OCI-LY1 (cell line): ENCODE measurements at regions not wholly inside any gene's neighbourhood (a gene's known extent, or its start where the extent isn't known, plus 50 kb on each side); places are given as distances from the start of the nearest gene placed in this dataset.

Experiments used
- H2AFZ ChIP-seq: fragments of 200-600 bp; sonication (generic), shearing (Covaris generic); 2 replicates; pipeline ENCODE4 v1.6.0; 2014; ENCODE audit warnings: antibody characterized with exemption, mild to moderate bottlenecking, low read length
- H3F3A ChIP-seq: fragments of 200-600 bp; sonication (generic), shearing (Covaris generic); 2 replicates; pipeline ENCODE4 v1.6.0; 2014; ENCODE audit warnings: mild to moderate bottlenecking, antibody characterized with exemption, low read length, moderate library complexity; ENCODE audit not compliant: insufficient read depth
- H3K27ac ChIP-seq: fragments of 200-600 bp; sonication (generic); 2 replicates; pipeline ENCODE4 v1.5.1; 2014; ENCODE audit warnings: low read length, mixed run types, mild to moderate bottlenecking, low read depth; ENCODE audit not compliant: poor library complexity, severe bottlenecking
- H3K27me3 ChIP-seq: fragments of 200-600 bp; sonication (generic); 2 replicates; pipeline ENCODE4 v1.6.0; 2014; ENCODE audit warnings: antibody characterized with exemption, mild to moderate bottlenecking, low read length, moderate library complexity; ENCODE audit not compliant: insufficient read depth
- H3K36me3 ChIP-seq: fragments of 200-600 bp; sonication (generic); 2 replicates; pipeline ENCODE4 v1.6.1; 2014; ENCODE audit warnings: mild to moderate bottlenecking, antibody characterized with exemption, low read length, moderate library complexity, mixed read lengths; ENCODE audit not compliant: insufficient read depth
- H3K4me1 ChIP-seq: fragments of 200-600 bp; sonication (generic); 2 replicates; pipeline ENCODE4 v1.5.1; 2014; ENCODE audit warnings: mild to moderate bottlenecking, low read length, moderate library complexity; ENCODE audit not compliant: insufficient read depth, severe bottlenecking
- H3K4me2 ChIP-seq: fragments of 200-600 bp; sonication (generic), shearing (Covaris generic); 2 replicates; pipeline ENCODE4 v1.6.1; 2014; ENCODE audit warnings: low read length
- H3K4me3 ChIP-seq: fragments of 200-600 bp; sonication (generic); 2 replicates; pipeline ENCODE4 v1.5.1; 2014; ENCODE audit warnings: low read length, low read depth, mild to moderate bottlenecking, mixed read lengths; ENCODE audit not compliant: poor library complexity, severe bottlenecking
- H3K79me2 ChIP-seq: fragments of 200-600 bp; shearing (Covaris generic); 2 replicates; pipeline ENCODE4 v1.6.1; 2016; ENCODE audit warnings: mixed run types, low read length, mixed read lengths; ENCODE audit not compliant: insufficient read depth
- H3K9ac ChIP-seq: fragments of 200-600 bp; sonication (generic), shearing (Covaris generic); 2 replicates; pipeline ENCODE4 v1.6.1; 2014; ENCODE audit warnings: mild to moderate bottlenecking, low read length, mixed read lengths
- H3K9me2 ChIP-seq: fragments of 200-600 bp; sonication (generic), shearing (Covaris generic); 2 replicates; pipeline ENCODE4 v1.6.1; 2014; ENCODE audit warnings: low read depth, mild to moderate bottlenecking, low read length, mixed read lengths
- H3K9me3 ChIP-seq: fragments of 200-600 bp; shearing (Covaris generic); 2 replicates; pipeline ENCODE4 v1.6.1; 2014; ENCODE audit warnings: low read length, mixed read lengths
- H4K20me1 ChIP-seq: fragments of 200-600 bp; sonication (generic), shearing (Covaris generic); 2 replicates; pipeline ENCODE4 v1.6.0; 2016; ENCODE audit warnings: mild to moderate bottlenecking, low read length; ENCODE audit not compliant: insufficient read depth
- CTCF ChIP-seq: fragments of 200-600 bp; sonication (generic), shearing (Covaris generic); IDR thresholded peaks from 2 replicates; pipeline ENCODE4 v1.5.1; 2017; ENCODE audit warnings: mild to moderate bottlenecking, antibody characterized with exemption, low read length, moderate library complexity, mixed read lengths
- EZH2 ChIP-seq: fragments of 200-600 bp; sonication (generic), shearing (Covaris generic); IDR thresholded peaks from 2 replicates; pipeline ENCODE4 v1.8.0; 2017; ENCODE audit warnings: borderline replicate concordance, mixed run types, mild to moderate bottlenecking, antibody characterized with exemption, low read length, moderate library complexity, mixed read lengths

- Histone ChIP-seq H2AFZ (0 out of 2 replicates have a peak overlapping the region, but pooled peaks have one; percentile 6), H3K27ac (peak overlapping the region; percentile 93)
Measured at GRCh38 chr1:244970236-244970743, 105.9 kb upstream of the HNRNPU start.

GRCh38 chr1:244969355-244970235, 105.3 kb upstream of the HNRNPU start:
- no peaks in the 10 kb centered on the region for H3K9me3 ChIP-seq
- H3K27me3 ChIP-seq = no peaks in the 10 kb centered on the region
- peak overlapping the region; percentile 26 for H3K27ac ChIP-seq
- H3K9me2 ChIP-seq = no peaks in the 10 kb centered on the region
- no peaks in the 10 kb centered on the region for H3K36me3 ChIP-seq
- TF ChIP-seq CTCF = no peak
- TF ChIP-seq EZH2 = no peak
- peak overlapping the region; percentile 82 for H3K9ac ChIP-seq
- H3K4me2 ChIP-seq = peak overlapping the region; percentile 99
- H3K4me1 ChIP-seq = peaks cover 18% of the 10 kb centered on the region
- no peaks in the 10 kb centered on the region for H4K20me1 ChIP-seq
- no peaks in the 10 kb centered on the region for H3F3A ChIP-seq
- peak overlapping the region; percentile 74 for H3K4me3 ChIP-seq
- 0 out of 2 replicates have a peak overlapping the region, but pooled peaks have one; percentile 6 for H2AFZ ChIP-seq
- H3K79me2 ChIP-seq = no peaks in the 10 kb centered on the region

More at GRCh38 chr1:244970236-244970743, 105.9 kb upstream of the HNRNPU start:
- Histone ChIP-seq H4K20me1 (no peaks in the 10 kb centered on the region), H3K9ac (peak overlapping the region; percentile 90), H3K9me3 (no peaks in the 10 kb centered on the region), H3K4me2 (peak overlapping the region; percentile 99), H3K4me1 (peaks cover 18% of the 10 kb centered on the region), H3F3A (no peaks in the 10 kb centered on the region), H3K4me3 (peak overlapping the region; percentile 74), H3K27me3 (no peaks in the 10 kb centered on the region), H3K79me2 (no peaks in the 10 kb centered on the region), H3K36me3 (no peaks in the 10 kb centered on the region), H3K9me2 (no peaks in the 10 kb centered on the region)
- TF ChIP-seq CTCF (no peak), EZH2 (no peak)

DNA sequence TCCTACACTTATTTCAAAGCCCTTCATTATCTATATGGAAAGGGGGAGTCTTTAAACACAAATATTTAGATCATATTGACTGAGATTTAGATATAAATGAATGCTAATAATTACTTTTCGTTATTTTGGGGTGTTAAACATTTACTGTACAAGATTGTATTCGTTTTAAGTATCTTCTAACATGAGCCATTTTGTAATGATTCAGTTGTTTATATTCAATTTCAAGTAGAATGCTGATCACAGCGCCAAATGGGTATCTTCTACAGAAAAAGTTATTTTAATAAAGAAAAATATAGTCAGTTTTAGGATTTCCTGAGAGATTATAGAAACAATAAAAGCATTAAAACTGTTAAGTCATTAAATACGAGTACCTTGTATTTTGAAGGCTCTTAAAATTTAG, 104.5 kb upstream of the HNRNPU start:
- Histone ChIP-seq H3K27ac (no peak overlapping the region), H3K79me2 (no peaks in the 10 kb centered on the region), H3K27me3 (0 out of 2 replicates have a peak, but pooled peaks cover 4% of the 10 kb centered on the region), H3K4me1 (peaks cover 18% of the 10 kb centered on the region), H3F3A (no peaks in the 10 kb centered on the region), H2AFZ (no peak overlapping the region), H3K36me3 (no peaks in the 10 kb centered on the region), H3K9ac (no peak overlapping the region), H3K4me2 (no peak overlapping the region; the same call in 1 of the 2 replicates), H3K9me3 (no peaks in the 10 kb centered on the region), H4K20me1 (no peaks in the 10 kb centered on the region), H3K4me3 (no peak overlapping the region), H3K9me2 (no peaks in the 10 kb centered on the region)
- TF ChIP-seq CTCF = no peak
- no peak for TF ChIP-seq EZH2
